ENCODE measurements at regions not wholly inside any gene's neighbourhood (a gene's known extent, or its start where the extent isn't known, plus 50 kb on each side); places are given as distances from the start of the nearest gene placed in this dataset.

GRCh38 chr18:73220663-73221062 is 352.9 kb upstream of the NETO1 start:
- DNase-seq (ENCODE audit: low spot score) = no peak
- H3K4me1 ChIP-seq (ENCODE audit: insufficient read depth) = no peaks in the 10 kb centered on the region
- no peak overlapping the region for H2AFZ ChIP-seq
- H3K4me3 ChIP-seq = no peak overlapping the region
- WGBS (ENCODE audit: low lambda C conversion rate, missing lambda C conversion rate) = 85% methylated on average over 5 of the region's 5 CpGs
- H3K27ac ChIP-seq = no peak overlapping the region
- no peak for TF ChIP-seq EZH2phosphoT487 (IDR thresholded peaks at IDR 0.05; ENCODE audit: low read depth, severe bottlenecking, unreplicated experiment)
- no peak for TF ChIP-seq CTCF (IDR thresholded peaks at IDR 0.05; ENCODE audit: poor library complexity)
- TF ChIP-seq EZH2 (IDR thresholded peaks at IDR 0.05; ENCODE audit: borderline replicate concordance) = no peak
- no peaks in the 10 kb centered on the region for H4K20me1 ChIP-seq (ENCODE audit: insufficient read depth, poor library complexity, severe bottlenecking)
- no peaks in the 10 kb centered on the region for H3K79me2 ChIP-seq
- H3K9me3 ChIP-seq (ENCODE audit: low read depth) = no peaks in the 10 kb centered on the region
- H3K27me3 ChIP-seq = no peaks in the 10 kb centered on the region
- no peaks in the 10 kb centered on the region for H3K36me3 ChIP-seq (replicated peaks; ENCODE audit: insufficient read depth, low read depth)
- no peak overlapping the region for H3K4me2 ChIP-seq
- no peaks in the 10 kb centered on the region for H3K9me2 ChIP-seq (replicated peaks; ENCODE audit: insufficient read depth)

GRCh38 chr18:73218293-73218692 is 350.5 kb upstream of the NETO1 start:
- no peak overlapping the region for H3K4me3 ChIP-seq
- H3K9me3 ChIP-seq (ENCODE audit: low read depth) = no peaks in the 10 kb centered on the region
- H4K20me1 ChIP-seq (ENCODE audit: insufficient read depth, poor library complexity, severe bottlenecking) = no peaks in the 10 kb centered on the region
- H3K9me2 ChIP-seq (replicated peaks; ENCODE audit: insufficient read depth) = no peaks in the 10 kb centered on the region
- no peak overlapping the region for H3K27ac ChIP-seq
- no peaks in the 10 kb centered on the region for H3K79me2 ChIP-seq
- no peaks in the 10 kb centered on the region for H3K36me3 ChIP-seq (replicated peaks; ENCODE audit: insufficient read depth, low read depth)
- H2AFZ ChIP-seq = no peak overlapping the region
- no peak overlapping the region for H3K4me2 ChIP-seq
- H3K4me1 ChIP-seq (ENCODE audit: insufficient read depth) = no peaks in the 10 kb centered on the region
- 83% methylated on average over 2 of the region's 2 CpGs for WGBS (ENCODE audit: low lambda C conversion rate, missing lambda C conversion rate)
- DNase-seq (ENCODE audit: low spot score) = no peak
- TF ChIP-seq CTCF (IDR thresholded peaks at IDR 0.05; ENCODE audit: poor library complexity) = no peak
- H3K27me3 ChIP-seq = no peaks in the 10 kb centered on the region

- no peaks in the 10 kb centered on the region for H3K36me3 ChIP-seq (replicated peaks; ENCODE audit: insufficient read depth, low read depth)
- no peak overlapping the region for H3K4me3 ChIP-seq
- no peak overlapping the region for H3K4me2 ChIP-seq
- H3K27me3 ChIP-seq = no peaks in the 10 kb centered on the region
- H4K20me1 ChIP-seq (ENCODE audit: insufficient read depth, poor library complexity, severe bottlenecking) = no peaks in the 10 kb centered on the region
- H3K27ac ChIP-seq = no peak overlapping the region
- no peaks in the 10 kb centered on the region for H3K9me2 ChIP-seq (replicated peaks; ENCODE audit: insufficient read depth)
- TF ChIP-seq CTCF (IDR thresholded peaks at IDR 0.05; ENCODE audit: poor library complexity) (no peak), EZH2phosphoT487 (IDR thresholded peaks at IDR 0.05; ENCODE audit: low read depth, severe bottlenecking, unreplicated experiment) (no peak), EZH2 (IDR thresholded peaks at IDR 0.05; ENCODE audit: borderline replicate concordance) (no peak)
- H3K9me3 ChIP-seq (ENCODE audit: low read depth) = no peaks in the 10 kb centered on the region
- no peak overlapping the region for H2AFZ ChIP-seq
- 79% methylated on average over 7 of the region's 7 CpGs for WGBS (ENCODE audit: low lambda C conversion rate, missing lambda C conversion rate)
- no peaks in the 10 kb centered on the region for H3K79me2 ChIP-seq
- peak; percentile 29 for DNase-seq (ENCODE audit: low spot score)
- no peaks in the 10 kb centered on the region for H3K4me1 ChIP-seq (ENCODE audit: insufficient read depth)
Measured at GRCh38 chr18:73214970-73215369, 347.2 kb upstream of the NETO1 start.

- Histone ChIP-seq H3K4me3 (no peak overlapping the region), H3K9me2 (replicated peaks; ENCODE audit: insufficient read depth) (no peaks in the 10 kb centered on the region), H3K36me3 (replicated peaks; ENCODE audit: insufficient read depth, low read depth) (no peaks in the 10 kb centered on the region), H2AFZ (no peak overlapping the region), H3K4me1 (ENCODE audit: insufficient read depth) (no peaks in the 10 kb centered on the region), H3K4me2 (no peak overlapping the region), H3K27me3 (no peaks in the 10 kb centered on the region), H3K27ac (no peak overlapping the region), H4K20me1 (ENCODE audit: insufficient read depth, poor library complexity, severe bottlenecking) (no peaks in the 10 kb centered on the region), H3K9me3 (ENCODE audit: low read depth) (no peaks in the 10 kb centered on the region), H3K79me2 (no peaks in the 10 kb centered on the region)
- no peak for TF ChIP-seq EZH2 (IDR thresholded peaks at IDR 0.05; ENCODE audit: borderline replicate concordance)
- TF ChIP-seq EZH2phosphoT487 (IDR thresholded peaks at IDR 0.05; ENCODE audit: low read depth, severe bottlenecking, unreplicated experiment) = no peak
- no peak for TF ChIP-seq CTCF (IDR thresholded peaks at IDR 0.05; ENCODE audit: poor library complexity)
- no peak for DNase-seq (ENCODE audit: low spot score)
- 75% methylated on average over 4 of the region's 4 CpGs for WGBS (ENCODE audit: low lambda C conversion rate, missing lambda C conversion rate)
Measured at GRCh38 chr18:73212442-73212841, 344.7 kb upstream of the NETO1 start.

Data from hepatocyte (in vitro differentiated cells).